Tibial nerve (tissue), 4 donors: ENCODE measurements at regions not wholly inside any gene's neighbourhood (a gene's known extent, or its start where the extent isn't known, plus 50 kb on each side); places are given as distances from the start of the nearest gene placed in this dataset.

Experiments
- EP300 ChIP-seq, 2 donors: sonication (generic); formaldehyde crosslinking; IDR thresholded peaks; one replicate each; pipeline ENCODE4 v1.6.1; 2017; ENCODE audit warnings: antibody characterized with exemption in 2 of 2, mild to moderate bottlenecking in 1 of 2
- TF ChIP-seq, protein P1 (sequence below), 5 experiments: fragments of 200-600 bp in 3 of 5; fragments of 450-650 bp in 2 of 5; sonication (generic) in 3 of 5; IDR thresholded peaks; one replicate each; pipeline ENCODE4 v1.5.1; 2016 to 2019; ENCODE audit warnings: antibody characterized with exemption in 5 of 5, mild to moderate bottlenecking in 3 of 5, moderate library complexity in 2 of 5

DNA sequence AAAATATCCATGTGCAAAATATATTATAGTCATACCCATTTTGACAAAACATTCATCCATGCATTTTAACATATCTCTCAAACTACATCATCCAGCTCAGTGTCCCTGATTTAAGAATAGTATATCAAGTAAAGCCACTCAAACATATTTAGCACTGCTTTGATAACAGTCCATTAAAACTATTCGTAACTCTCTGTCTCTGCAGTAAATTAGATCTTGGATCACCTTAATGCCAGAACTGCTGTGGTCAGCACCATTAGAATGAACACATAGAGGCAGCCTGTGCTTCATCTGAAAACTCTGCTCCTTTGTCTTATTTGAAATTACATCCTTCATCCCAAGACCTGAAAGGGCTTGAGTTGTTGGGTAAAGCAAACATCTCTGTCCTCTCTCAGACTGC, 234.0 kb downstream of the MBD2 start:
- TF ChIP-seq, protein P1, sequence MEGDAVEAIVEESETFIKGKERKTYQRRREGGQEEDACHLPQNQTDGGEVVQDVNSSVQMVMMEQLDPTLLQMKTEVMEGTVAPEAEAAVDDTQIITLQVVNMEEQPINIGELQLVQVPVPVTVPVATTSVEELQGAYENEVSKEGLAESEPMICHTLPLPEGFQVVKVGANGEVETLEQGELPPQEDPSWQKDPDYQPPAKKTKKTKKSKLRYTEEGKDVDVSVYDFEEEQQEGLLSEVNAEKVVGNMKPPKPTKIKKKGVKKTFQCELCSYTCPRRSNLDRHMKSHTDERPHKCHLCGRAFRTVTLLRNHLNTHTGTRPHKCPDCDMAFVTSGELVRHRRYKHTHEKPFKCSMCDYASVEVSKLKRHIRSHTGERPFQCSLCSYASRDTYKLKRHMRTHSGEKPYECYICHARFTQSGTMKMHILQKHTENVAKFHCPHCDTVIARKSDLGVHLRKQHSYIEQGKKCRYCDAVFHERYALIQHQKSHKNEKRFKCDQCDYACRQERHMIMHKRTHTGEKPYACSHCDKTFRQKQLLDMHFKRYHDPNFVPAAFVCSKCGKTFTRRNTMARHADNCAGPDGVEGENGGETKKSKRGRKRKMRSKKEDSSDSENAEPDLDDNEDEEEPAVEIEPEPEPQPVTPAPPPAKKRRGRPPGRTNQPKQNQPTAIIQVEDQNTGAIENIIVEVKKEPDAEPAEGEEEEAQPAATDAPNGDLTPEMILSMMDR (IDR thresholded peaks at IDR 0.05), result no peak
- no peak for TF ChIP-seq EP300 (IDR thresholded peaks at IDR 0.05)
